C1 segment of cervical spinal cord (tissue), 14 donors: ENCODE measurements at regions not wholly inside any gene's neighbourhood (a gene's known extent, or its start where the extent isn't known, plus 50 kb on each side); places are given as distances from the start of the nearest gene placed in this dataset.

Experiments
- DNase-seq, 14 donors: peaks; one replicate each; lab custom pipeline; 2025; lab: John Stamatoyannopoulos, UW

GRCh38 chr4:111572470-111572869 is 572.8 kb upstream of the FAM241A start:
- DNase-seq = no peak

DNA sequence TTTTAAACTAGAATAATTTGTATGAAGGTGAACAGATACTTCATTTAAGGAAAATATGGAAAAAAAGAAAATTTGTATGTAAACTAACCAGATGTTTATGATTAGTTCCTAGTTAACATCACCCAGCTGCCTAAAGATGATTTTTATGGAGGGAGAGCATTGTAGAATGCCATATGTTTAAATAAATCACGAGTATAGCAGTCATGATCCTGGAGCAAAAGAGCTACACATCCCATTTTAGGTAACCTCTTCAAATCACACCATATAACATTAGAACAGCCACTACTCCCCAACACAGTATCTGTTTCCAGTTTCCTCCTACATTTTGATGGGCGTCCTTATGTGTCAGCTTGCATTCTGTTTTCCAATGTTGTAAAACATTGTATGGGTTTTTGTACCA is 571.9 kb upstream of the FAM241A start:
- no peak for DNase-seq

DNA sequence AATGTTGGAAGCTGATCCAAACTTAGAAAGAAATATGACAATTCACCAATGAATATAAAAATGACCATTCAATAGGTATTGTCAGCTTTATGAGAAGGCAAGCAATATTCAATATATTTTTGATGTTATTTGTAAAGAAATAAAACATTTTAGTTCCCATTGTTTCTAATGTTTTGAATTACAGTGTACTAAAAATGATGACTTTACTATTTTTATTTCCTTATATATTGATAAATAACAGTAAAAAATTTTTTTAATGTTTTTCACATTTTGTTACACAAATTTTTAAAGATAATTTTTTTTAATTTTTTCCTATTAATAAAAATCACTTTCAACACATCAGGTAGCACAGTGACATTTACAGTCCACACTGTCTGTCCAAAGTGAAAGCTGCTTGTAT is 565.5 kb upstream of the FAM241A start:
- no peak for DNase-seq

DNA sequence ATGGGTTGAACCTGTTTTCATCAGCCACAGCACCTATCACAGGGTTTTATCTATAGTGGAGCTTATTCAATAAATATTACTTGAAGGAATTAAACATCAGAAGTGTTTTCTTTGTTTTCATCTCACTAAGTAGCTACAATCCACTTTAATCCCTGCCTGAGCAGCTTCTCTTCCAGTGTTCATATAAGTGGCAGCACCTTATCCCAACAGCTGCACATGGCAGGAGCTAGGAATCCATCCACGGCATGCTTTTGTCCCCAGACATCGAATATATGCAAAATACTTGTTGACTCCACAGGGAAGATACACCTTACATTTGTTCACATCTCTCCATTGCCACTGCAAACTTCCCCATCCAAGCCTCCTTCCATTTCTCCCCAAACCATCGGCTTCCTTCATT is 549.8 kb upstream of the FAM241A start:
- DNase-seq = no peak

GRCh38 chr4:111596491-111596890 is 548.8 kb upstream of the FAM241A start:
- DNase-seq = no peak

DNA sequence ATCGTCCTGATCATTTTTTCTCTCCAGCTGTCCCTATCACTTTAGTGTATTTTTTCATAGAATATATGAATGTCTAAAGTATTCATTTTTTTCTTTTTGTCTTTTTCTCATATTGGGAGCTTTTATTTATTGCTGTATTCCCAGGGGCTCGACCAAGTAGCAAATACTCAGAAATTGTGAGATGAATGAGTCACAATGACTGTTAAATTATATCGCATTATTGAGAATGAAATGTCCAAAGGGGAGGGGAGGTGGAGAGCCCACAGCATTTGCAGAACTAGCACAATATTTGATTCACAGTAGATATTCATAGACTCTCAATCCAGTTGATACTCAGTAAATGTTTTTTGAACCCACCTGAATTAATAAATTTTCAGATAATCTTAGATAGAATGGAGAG is 543.6 kb upstream of the FAM241A start:
- DNase-seq = no peak

DNA sequence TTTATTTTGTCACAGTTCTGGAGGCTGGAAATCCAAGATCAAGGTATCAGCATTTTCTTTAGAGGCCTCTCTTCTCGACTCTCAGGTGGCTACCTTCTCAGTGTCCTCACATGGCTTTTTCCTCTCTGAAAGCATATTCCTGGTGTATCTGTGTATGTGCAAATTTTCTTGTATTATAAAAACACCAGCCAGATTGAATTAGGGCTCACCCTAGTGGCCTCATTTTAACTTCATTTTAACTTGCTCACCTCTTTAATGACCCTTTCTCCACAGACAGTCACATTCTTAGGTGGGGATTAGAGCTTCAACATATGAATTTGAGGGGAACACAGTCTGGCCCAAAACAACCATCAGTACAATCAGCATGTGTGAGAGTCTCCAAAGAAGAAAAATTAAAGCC is 542.4 kb upstream of the FAM241A start:
- DNase-seq = no peak

- DNase-seq = no peak
Measured at GRCh38 chr4:111605111-111605510, 540.1 kb upstream of the FAM241A start.

DNA sequence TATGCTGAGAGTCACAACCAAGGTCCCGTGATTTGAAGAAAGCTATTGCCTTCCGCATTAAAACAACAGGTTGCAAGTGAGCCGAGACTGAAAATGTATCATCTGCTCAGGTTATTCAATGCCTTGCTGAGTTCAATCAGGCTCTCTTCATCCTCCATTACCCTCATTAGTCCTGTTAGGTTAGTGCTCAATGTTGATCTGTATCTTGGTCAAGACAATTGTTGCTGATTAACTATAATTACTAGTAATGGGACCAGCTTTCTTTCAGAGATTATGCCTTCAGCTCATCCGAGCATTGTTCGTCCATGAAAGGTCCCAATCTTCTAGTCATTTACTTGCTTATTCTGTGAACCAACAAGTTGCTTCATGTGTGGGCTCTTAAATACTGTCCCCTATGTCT is 534.6 kb upstream of the FAM241A start:
- DNase-seq = no peak

- no peak for DNase-seq
Measured at GRCh38 chr4:111618908-111619307, 526.3 kb upstream of the FAM241A start.

DNA sequence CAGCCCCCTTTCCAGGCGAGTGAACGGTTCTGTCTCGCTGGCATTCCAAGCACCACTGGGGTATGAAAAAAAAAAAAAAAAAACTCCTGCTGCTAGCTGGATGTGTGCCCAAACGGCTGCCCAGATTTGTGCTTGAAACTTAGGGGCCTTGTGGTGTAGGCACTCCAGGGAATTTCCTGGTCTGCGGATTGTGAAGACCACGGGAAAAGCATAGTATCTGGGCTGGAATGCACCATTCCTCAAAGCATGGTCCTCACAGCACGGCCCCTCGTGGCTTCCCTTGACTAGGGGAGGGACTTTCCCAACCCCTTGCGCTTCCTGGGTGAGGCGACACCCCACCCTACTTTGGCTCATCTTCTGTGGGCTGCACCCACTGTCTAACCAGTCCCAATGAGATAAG is 516.8 kb upstream of the FAM241A start:
- no peak for DNase-seq

- DNase-seq = no peak
Measured at GRCh38 chr4:111630705-111631104, 514.5 kb upstream of the FAM241A start.

- DNase-seq = no peak
Measured at GRCh38 chr4:111631215-111631999, 513.8 kb upstream of the FAM241A start.

DNA sequence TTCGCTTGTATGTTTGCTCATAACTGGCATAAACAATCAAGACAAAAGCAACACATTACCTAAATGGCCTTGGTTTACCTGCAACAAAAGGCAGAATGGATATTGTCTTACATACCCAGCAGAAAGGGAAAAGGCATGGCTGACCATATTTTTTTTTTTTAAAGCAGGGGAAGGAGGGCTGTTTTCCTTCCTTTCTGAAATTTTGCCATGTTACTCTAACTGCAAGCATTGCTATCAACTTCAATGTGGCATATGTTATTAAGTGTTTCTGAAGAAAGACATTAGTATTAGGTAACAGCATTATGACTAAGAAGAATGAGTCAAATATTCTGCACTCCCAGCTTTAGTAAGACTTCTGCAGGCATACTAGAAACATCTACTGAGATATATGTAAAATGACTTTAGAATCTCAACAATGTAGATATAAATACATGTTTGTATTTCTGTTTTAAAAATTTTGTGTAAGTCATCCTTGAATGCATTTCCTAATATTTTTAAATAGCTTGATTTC is 512.6 kb upstream of the FAM241A start:
- DNase-seq = no peak

DNA sequence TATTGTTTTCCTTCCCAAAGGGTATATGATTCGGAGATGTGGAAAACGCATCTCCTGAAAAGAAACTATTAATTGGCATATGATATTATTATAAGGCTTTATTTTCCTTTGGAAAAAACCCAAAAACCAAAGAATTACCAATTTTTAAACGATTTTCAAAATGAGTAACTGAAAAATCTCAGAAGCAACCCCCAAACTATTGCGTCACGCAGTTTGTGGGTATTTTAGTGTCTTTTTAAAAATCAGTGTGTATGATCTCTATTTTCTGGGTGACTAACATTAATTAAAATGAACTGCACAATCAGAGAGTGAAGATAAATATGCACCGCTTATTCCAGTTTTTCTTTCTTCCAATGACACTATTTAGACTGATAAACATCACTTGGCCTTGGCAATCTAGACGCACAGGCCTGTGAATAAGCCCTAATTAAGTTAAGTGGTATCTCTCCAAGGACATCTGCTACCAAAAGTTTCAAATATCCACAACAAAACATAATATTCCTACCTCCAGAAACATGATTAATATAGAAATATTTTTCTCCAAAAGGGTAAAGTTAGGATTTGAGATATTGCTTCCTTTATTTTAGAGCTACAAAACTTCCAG is 511.5 kb upstream of the FAM241A start:
- DNase-seq = no peak

DNA sequence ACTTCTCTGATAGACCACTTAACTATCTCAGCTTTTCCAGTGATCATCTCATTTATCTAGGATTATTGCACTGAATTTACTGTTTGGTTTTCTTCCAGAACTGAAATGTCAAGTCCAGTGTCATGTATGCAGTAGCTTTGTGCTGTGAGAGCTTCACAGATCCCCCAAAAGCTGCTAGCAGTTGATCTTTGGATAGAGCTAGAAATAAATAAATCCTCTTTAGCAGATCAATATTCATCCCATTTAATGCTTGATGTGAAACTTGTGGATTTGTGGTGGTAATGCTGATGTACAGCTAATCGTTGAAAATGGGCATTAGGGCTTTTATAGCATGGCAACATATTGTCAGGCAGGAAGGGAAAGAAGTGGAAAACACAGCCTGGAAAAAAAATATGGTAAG is 509.6 kb upstream of the FAM241A start:
- DNase-seq = no peak

DNA sequence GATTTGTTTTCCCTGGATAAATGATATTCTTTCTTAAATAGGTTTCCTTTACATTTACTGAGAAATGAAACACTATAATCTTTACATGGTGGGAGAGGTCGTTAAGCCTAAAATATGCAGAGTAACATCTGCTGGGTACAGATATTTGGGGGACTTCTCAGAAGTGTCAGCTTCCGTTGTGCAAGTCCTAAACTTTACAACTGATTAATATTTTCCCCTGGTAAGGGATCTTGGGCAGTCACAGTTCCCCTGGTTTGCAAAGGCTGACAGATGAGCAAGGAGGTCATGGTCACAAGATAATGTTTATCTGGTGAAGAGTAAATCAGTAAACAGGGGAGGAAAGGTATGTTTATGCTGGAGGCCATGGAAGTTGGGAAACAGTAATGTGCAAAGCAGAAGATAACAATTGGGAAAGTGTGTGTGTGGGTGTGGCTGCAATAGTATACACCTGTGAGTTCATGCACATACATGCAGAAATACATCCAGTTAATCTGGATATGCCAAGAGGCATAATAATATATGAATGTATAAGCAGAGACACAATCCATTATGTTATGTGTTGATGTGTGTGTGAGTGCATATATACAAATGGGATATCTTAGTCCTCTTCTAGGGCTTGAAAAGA is 508.2 kb upstream of the FAM241A start:
- DNase-seq = no peak

DNA sequence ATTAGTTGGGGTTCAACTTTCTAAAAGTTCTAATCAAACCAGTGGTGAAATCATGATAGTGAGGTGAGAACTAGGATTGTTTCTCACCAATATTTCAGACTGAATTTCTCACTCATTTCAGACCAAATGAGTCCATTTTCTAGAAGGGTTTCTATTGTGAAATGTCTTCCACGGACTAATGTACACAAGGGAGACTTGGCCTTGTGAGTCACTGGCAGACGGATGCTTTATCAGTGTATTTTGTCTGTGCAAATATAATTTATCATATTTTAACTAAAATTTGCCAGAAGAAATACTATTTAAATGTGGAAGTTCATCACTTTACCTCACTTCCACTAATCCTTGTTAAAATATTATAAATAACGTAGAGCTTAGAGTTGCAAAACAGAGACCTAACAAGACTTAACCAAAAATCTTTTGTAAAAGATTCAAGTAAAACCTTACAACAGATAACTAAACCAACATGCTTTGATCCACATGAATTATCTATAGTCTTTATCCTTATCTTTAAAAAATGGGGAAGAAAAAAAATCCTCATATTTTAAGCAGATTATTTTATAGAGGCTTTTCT is 506.0 kb upstream of the FAM241A start:
- DNase-seq = no peak

DNA sequence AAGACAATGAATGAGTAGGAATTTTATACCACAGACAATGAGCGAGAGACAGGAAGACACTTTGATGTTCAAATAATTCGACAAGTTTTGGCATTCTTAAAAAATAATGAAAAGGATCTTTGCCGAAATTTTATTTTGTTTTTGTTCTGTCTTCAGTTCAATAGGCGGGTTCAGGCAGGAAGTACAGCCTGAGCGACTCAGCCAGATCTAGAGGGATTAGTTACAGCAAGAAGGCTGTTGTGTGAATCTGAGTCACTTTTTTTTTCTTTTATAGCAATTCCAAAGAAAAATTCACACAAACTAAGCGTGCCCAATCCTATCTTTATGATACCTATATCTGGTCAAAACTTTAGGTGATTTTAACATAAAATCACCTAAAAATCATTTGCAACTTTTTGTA is 505.4 kb upstream of the FAM241A start:
- no peak for DNase-seq

- DNase-seq = peak in 10 of 14 donors; percentile 0 to 51 (median 8)
Measured at GRCh38 chr4:111641813-111642579, 503.3 kb upstream of the FAM241A start.

GRCh38 chr4:111648056-111648455 is 497.2 kb upstream of the FAM241A start:
- no peak for DNase-seq

- DNase-seq = no peak
Measured at GRCh38 chr4:111649308-111649707, 495.9 kb upstream of the FAM241A start.
